Transverse colon (tissue), 4 donors: ENCODE measurements at regions not wholly inside any gene's neighbourhood (a gene's known extent, or its start where the extent isn't known, plus 50 kb on each side); places are given as distances from the start of the nearest gene placed in this dataset.

ENCODE experiments used
- DNase-seq: peaks from one replicate; pipeline ENCODE4 v3.0.0-alpha.2; 2019
- H3K27ac ChIP-seq, 4 donors: fragments of 200-600 bp; sonication (generic); 2 replicates each; pipeline ENCODE4 v1.5.1; 2016 to 2018; ENCODE audit warnings: inconsistent platforms in 4 of 4
- H3K27me3 ChIP-seq: fragments of 200-600 bp; sonication (generic); 2 replicates; pipeline ENCODE4 v1.5.1; 2017; ENCODE audit warnings: inconsistent platforms
- H3K36me3 ChIP-seq, 4 donors: fragments of 200-600 bp; sonication (generic); 2 replicates each; pipeline ENCODE4 v1.5.1; 2017 to 2019; ENCODE audit warnings: inconsistent platforms in 4 of 4
- H3K4me1 ChIP-seq, 4 donors: fragments of 200-600 bp; sonication (generic); 2 replicates each; pipeline ENCODE4 v1.5.1; 2017 to 2020; ENCODE audit warnings: inconsistent platforms in 4 of 4
- H3K4me3 ChIP-seq, 4 donors: fragments of 200-600 bp; sonication (generic); 1 replicate in 1 of 4; 2 replicates in 3 of 4; pipeline versions ENCODE4 v1.5.1 to v1.6.1; 2017 to 2019; ENCODE audit warnings: inconsistent platforms in 4 of 4
- H3K9me3 ChIP-seq, 2 donors: fragments of 200-600 bp; sonication (generic); 2 replicates each; pipeline ENCODE4 v1.5.1; 2017 to 2019; ENCODE audit warnings: inconsistent platforms in 2 of 2
- CTCF ChIP-seq, 5 experiments: fragments of 200-600 bp in 3 of 5; fragments of 450-650 bp in 2 of 5; sonication (generic) in 3 of 5; IDR thresholded peaks; 1 replicate in 2 of 5; 2 replicates in 3 of 5; pipeline ENCODE4 v1.5.1; 2016 to 2017; ENCODE audit warnings: antibody characterized with exemption in 5 of 5, inconsistent platforms in 3 of 5, mild to moderate bottlenecking in 2 of 5, moderate library complexity in 1 of 5
- EP300 ChIP-seq: sonication (generic); formaldehyde crosslinking; IDR thresholded peaks from one replicate; pipeline ENCODE4 v1.6.1; 2017; ENCODE audit warnings: antibody characterized with exemption, low read depth
- POLR2A ChIP-seq: fragments of 450-650 bp; IDR thresholded peaks from one replicate; pipeline ENCODE4 v1.6.1; 2016; ENCODE audit warnings: antibody characterized with exemption, mild to moderate bottlenecking, moderate library complexity
- POLR2AphosphoS5 ChIP-seq, 3 donors: sonication (generic); formaldehyde crosslinking; IDR thresholded peaks; one replicate each; pipeline ENCODE4 v1.6.1; 2016; ENCODE audit warnings: antibody characterized with exemption in 3 of 3
- WGBS, 2 donors: methylation state at CpG; one replicate each; pipeline ENCODE4 v1.1.5; 2018; ENCODE audit warnings: low coverage in 1 of 2; 5-methylcytosine and 5-hydroxymethylcytosine counted together
- in situ Hi-C, 4 donors: fragments of 200-750 bp; cut with MboI; loops; one replicate each; pipeline versions ENCODE4 v1.15.0 to v1.15.1; 2017; ENCODE audit warnings: low sequenced_read_pairs in 3 of 4, low pct_ligation_motif_present in 1 of 4, low pct_unique_long_range_greater_than_20kb in 1 of 4
- intact Hi-C: fragments of 100-400 bp; cut with DNase I; formaldehyde crosslinking; loops from one replicate; pipeline ENCODE4 v1.15.1; 2023; ENCODE audit warnings: low total_unique reads

GRCh38 chr13:57991041-57991440 lies 359.5 kb downstream of the PCDH17 start:
- Histone ChIP-seq H3K9me3 (peaks cover 2 to 4% of the 10 kb centered on the region in 2 donors), H3K27ac (no peak overlapping the region), H3K4me3 (no peak overlapping the region), H3K27me3 (no peaks in the 10 kb centered on the region), H3K4me1 (no peaks in the 10 kb centered on the region), H3K36me3 (no peaks in the 10 kb centered on the region)
- DNase-seq: no peak
- TF ChIP-seq CTCF (IDR thresholded peaks at IDR 0.05) (no peak), POLR2A (no peak), POLR2AphosphoS5 (IDR thresholded peaks at IDR 0.05) (no peak), EP300 (no peak)
- in situ Hi-C loops (no loop called here), intact Hi-C loops (no loop called here)
- 68 to 70% methylated on average over 5 of the region's 5 CpGs for WGBS, 2 donors

- no peaks in the 10 kb centered on the region for H3K4me1 ChIP-seq
- DNase-seq: no peak
- 67 to 71% methylated on average over 1 of the region's 1 CpG for WGBS, 2 donors
- no peaks in the 10 kb centered on the region for H3K36me3 ChIP-seq
- H3K4me3 ChIP-seq: no peak overlapping the region
- TF ChIP-seq EP300 (no peak), POLR2AphosphoS5 (IDR thresholded peaks at IDR 0.05) (no peak), CTCF (IDR thresholded peaks at IDR 0.05) (no peak), POLR2A (no peak)
- no peaks in the 10 kb centered on the region for H3K27me3 ChIP-seq
- H3K27ac ChIP-seq: no peak overlapping the region
- intact Hi-C loops (no loop called here), in situ Hi-C loops (no loop called here)
- H3K9me3 ChIP-seq: no peaks in the 10 kb centered on the region
These were observed 360.9 kb downstream of the PCDH17 start for GRCh38 chr13:57992416-57992815.

- Histone ChIP-seq H3K4me3 (no peak overlapping the region), H3K9me3 (no peaks in the 10 kb centered on the region), H3K36me3 (no peaks in the 10 kb centered on the region), H3K4me1 (no peaks in the 10 kb centered on the region), H3K27ac (no peak overlapping the region), H3K27me3 (no peaks in the 10 kb centered on the region)
- no peak for TF ChIP-seq CTCF (IDR thresholded peaks at IDR 0.05)
- no peak for TF ChIP-seq EP300
- no peak for TF ChIP-seq POLR2A
- WGBS, 2 donors: 78 to 92% methylated on average over 1 of the region's 1 CpG
- no peak for DNase-seq
- intact Hi-C loops (no loop called here), in situ Hi-C loops (no loop called here)
These were observed 365.2 kb downstream of the PCDH17 start for GRCh38 chr13:57996717-57997116.

- TF ChIP-seq POLR2A: no peak
- no peak for TF ChIP-seq POLR2AphosphoS5 (IDR thresholded peaks at IDR 0.05)
- no peak for TF ChIP-seq EP300
- no peak for TF ChIP-seq CTCF (IDR thresholded peaks at IDR 0.05)
- no peaks in the 10 kb centered on the region for H3K27me3 ChIP-seq
- H3K4me1 ChIP-seq: no peaks in the 10 kb centered on the region
- no peaks in the 10 kb centered on the region for H3K9me3 ChIP-seq
- H3K4me3 ChIP-seq: no peak overlapping the region
- WGBS, 2 donors: 65 to 70% methylated on average over 4 of the region's 4 CpGs
- no peak for DNase-seq
- in situ Hi-C loops (no loop called here), intact Hi-C loops (no loop called here)
- H3K36me3 ChIP-seq: no peaks in the 10 kb centered on the region
- H3K27ac ChIP-seq: no peak overlapping the region
These were observed 373.2 kb downstream of the PCDH17 start for GRCh38 chr13:58004751-58005150.
